ENCODE measurements at regions not wholly inside any gene's neighbourhood (a gene's known extent, or its start where the extent isn't known, plus 50 kb on each side); places are given as distances from the start of the nearest gene placed in this dataset.

- TF ChIP-seq ZBTB40 (IDR thresholded peaks at IDR 0.05), result no peak
- no peak for TF ChIP-seq ZBTB40 (CRISPR knock-in tag; IDR thresholded peaks at IDR 0.05)
- TF ChIP-seq CGGBP1 (CRISPR knock-in tag; IDR thresholded peaks at IDR 0.05), result no peak
- no peak for TF ChIP-seq MTA1 (IDR thresholded peaks at IDR 0.05; ENCODE audit: borderline replicate concordance)
- TF ChIP-seq TCFL5 (CRISPR knock-in tag; conservative IDR thresholded peaks at IDR 0.05), result no peak
- no peak for TF ChIP-seq HMG20B (CRISPR knock-in tag; IDR thresholded peaks at IDR 0.05)
- TF ChIP-seq ETS1 (conservative IDR thresholded peaks at IDR 0.05; ENCODE audit: control insufficient read depth, low read depth, low read length), result no peak
- no peak for TF ChIP-seq NCOA2 (IDR thresholded peaks at IDR 0.05; ENCODE audit: partially characterized antibody in 2 of 2)
- TF ChIP-seq KAT2B (IDR thresholded peaks at IDR 0.05; ENCODE audit: low read depth, low read length), result no peak
Measured at GRCh38 chr6:134756374-134757025, 193.4 kb downstream of the ALDH8A1 start (continued).
